ENCODE measurements at regions not wholly inside any gene's neighbourhood (a gene's known extent, or its start where the extent isn't known, plus 50 kb on each side); places are given as distances from the start of the nearest gene placed in this dataset.

DNA sequence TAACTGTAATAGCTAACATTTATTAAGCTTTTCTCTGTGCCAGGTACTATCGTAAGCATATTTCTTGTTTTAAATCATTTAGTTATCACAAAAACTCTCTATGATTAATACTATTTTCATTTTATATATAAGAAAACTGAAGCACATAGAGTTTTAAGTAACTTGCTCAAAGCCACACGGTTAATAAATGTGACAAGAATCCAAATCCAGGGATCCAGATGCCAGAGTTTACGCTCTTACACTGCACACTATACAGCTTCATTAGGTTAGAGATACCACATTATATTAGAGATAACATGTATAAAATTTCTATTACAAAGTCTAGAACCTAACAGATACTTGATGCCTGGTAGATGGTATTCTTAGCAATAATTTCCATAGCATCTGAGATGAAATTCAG lies 265.2 kb downstream of the SHOX2 start:
- TF ChIP-seq CTCF (IDR thresholded peaks at IDR 0.05; ENCODE audit: insufficient read depth, low read length) (no peak), REST (IDR thresholded peaks at IDR 0.05; ENCODE audit: insufficient replicate concordance, low read depth) (no peak), POLR2AphosphoS5 (IDR thresholded peaks at IDR 0.05; ENCODE audit: low read depth) (no peak), GABPA (IDR thresholded peaks at IDR 0.05; ENCODE audit: low read depth) (no peak), SPI1 (IDR thresholded peaks at IDR 0.05; ENCODE audit: borderline replicate concordance, low read depth) (no peak)

Data from HL-60 (cell line).